ENCODE measurements at regions not wholly inside any gene's neighbourhood (a gene's known extent, or its start where the extent isn't known, plus 50 kb on each side); places are given as distances from the start of the nearest gene placed in this dataset.

DNA sequence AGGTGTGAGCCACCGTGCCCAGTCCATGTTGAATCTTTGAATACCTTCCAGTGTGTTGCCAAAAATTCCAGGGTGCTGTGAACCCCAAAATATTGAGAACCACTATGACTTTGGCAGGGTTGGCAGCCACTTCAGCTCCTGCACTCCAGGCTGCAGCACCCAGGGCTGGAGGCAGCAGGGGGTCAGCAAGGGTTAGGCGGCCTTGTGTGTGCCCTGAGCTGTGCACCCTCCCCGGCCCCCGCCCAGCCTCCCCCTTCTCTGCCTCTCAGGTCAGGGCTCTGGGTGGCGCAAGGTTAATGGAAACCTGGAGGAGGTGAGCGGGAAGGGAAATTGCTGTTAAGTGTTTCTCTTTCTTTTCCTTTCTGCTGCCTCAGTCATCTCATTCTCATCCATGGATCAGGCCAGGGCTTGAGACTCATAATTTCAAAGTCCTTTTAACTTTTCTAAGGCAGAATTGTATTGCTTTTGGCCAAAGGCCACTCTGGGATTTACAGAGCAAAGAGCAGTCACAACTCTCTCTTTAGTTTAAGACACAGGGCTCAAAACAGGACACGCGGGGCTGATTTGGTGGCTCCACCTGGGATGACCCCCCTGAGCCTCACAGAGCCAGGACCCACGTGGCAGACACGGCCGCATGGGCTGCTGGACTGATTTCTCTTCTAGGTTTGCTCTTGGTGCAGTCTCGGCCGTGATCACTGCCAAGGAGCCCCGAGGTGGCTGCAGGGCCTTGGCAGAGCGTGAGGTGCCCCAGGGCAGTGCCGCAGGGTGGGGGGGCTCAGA, 212.3 kb downstream of the PTPRU start:
- no peak for DNase-seq (ENCODE audit: low spot score)
- no peak for FAIRE-seq

DNA sequence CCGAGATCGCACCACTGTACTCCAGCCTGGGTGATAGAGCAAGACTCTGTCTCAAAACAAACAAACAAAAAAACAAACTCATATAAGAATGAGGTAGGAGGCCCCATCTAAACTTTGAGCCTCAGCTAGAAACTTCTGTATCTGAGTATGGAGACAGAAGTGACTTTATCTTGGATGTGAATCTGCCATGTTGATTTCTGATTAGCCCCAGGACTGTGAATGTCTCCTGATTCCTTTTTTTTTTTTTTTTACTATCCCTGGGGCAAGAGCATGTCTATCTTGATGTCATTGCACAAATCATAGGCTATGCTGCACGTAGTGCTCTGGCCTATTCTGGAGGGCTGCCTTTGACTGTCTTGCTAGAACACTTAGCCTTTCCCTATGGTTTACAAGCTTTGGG, 211.0 kb downstream of the PTPRU start:
- FAIRE-seq (no peak), DNase-seq (ENCODE audit: low spot score) (no peak)

DNA sequence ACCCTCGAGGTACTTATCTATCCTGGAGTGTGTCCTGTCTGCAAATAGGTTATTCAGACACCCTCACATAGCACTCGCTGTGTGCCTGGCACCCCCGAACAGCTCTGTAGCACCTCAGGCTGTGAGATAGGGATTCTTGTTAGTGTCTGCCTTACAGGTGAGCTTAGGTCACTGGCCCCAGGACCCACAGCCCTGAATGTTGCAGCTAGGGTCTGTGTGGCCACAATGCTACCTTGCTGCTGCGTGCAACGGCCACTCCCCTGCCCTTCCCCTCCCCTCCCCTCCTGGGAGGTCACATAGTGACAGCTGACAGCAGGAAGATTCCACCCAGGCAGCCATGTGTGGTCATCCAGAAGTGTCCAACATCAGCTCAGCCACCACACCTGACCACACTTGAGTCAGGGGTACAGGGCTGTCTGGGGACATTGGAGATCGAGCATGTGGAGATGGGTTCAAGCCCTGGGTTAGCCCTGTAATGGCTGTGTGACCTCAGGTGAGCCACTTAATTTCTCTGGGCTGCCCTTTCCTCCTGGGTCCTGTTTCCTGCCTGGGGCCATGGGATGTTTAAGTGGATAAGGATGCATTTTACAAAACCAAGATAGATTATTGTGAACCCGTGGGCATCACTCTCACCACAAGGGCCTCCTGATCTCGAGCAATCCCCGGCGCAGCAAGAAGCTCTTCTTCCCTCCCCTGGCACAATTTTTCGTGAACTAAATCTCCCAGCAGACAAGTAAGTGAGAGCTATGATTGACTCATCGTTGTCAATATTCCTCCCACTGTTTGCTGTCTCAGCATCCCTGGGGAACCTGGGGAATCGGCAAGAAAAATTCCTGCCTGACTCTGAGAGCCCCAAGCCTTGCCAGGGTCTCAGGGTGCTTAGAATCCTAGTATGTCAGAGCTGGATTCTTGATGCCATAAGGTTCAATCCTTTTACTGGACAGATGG, 208.7 kb downstream of the PTPRU start:
- DNase-seq (ENCODE audit: low spot score) (no peak), FAIRE-seq (no peak)

DNA sequence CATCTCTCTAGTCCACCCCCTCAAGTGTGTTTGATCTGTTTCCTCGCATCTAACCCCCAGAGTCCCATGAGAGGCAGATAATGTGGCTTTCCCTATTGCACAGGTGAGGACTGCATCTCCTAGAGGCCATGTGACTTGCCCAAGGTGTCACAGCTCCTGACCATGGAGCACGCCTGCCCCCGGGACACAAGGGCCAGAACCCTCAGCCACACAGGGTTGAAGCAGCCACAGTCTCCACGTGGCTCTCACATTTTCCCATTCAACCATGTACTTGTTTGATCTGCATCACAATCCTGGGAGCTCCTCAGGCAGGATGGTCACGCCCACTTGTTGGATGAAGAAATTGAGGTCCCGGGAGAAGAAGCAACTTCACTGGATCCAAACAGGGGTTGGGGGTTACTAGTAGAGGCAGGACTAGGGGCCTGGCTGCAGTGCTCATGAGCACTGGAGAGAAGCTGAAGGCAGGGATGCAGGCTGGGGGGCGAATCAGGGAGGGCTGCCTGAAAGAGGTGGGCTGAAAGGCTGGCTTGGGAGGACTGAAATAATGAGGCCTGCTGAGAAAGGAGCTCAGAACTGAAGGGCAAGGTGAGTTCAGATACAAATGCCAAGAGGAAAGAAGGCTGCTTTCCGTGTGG, 207.9 kb downstream of the PTPRU start:
- no peak for FAIRE-seq
- DNase-seq (ENCODE audit: low spot score) = no peak

DNA sequence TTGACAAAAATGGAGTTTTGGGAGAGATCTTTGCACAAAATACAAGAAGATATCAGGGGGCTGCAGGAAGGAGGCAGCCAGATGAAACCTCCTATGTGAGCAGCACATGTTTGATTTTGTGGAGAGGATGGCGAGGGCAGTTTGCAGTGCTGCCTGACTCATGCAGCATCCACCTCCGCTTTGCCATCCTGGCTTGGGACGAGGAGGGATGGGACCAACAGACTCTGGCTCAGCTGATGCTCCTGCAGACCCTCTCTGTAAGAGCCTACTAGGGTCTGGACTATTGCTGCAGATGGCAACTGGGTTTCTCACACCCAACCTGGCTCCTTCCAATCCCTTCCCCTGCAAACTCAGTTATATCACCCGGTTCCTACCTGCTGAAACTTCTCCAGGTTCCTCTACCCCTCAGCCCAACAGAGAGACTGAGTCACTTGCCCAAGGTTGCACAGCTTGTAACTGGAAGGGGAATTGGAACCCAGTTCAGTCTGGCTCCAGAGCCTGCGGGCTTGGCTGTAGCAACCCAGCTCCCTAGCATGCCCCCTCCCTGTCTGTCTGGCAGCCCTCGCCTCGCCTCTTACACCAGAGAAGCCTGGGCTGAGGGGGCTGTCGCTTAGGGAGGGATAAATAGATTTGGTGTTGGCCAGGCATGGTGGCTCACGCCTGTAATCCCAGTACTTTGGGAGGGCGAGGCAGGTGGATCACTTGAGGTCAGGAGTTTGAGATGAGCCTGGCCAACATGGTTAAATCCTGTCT, 205.8 kb downstream of the PTPRU start:
- FAIRE-seq = no peak

DNA sequence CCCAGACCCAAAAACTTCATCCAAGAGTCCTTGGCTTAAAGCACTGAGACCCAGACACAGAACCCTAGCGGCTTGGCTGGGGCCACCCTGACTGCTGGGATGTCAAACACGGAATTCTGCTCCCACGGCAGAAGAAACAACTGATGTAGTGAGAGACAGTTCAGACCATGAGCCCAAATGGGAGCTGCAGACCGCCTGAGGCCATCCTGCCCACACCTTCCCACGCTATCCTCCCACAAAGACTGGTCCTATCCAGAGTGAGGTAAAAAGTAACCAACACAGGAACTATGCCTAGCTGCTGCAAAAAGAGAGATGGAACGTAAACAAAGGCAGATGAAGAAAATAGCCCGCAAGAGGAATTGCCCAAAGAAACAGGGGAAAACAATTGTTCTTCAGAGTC, 203.3 kb downstream of the PTPRU start:
- DNase-seq (ENCODE audit: low spot score) = no peak
- FAIRE-seq = no peak

More for the DNA sequence above, 205.8 kb downstream of the PTPRU start:
- DNase-seq (ENCODE audit: low spot score) = no peak

DNA sequence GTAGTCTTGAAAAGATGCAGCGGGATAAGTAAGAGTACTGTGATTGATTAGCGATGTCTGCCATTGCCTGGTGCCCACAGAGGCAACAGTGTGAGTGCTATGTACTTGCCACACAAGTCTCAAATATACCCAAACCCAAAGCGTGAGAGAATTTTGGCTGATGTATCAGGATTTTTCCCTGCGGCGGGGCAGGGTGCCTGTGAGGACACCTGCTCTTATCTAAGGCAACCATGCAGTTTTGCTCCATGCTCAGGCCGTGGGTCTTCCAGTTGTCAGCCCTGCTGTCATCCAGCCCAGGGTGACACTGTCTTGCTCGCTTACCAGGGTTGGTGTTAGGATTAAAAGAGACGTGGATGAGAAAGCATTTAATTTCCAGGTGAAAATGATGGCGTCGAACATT, 202.7 kb downstream of the PTPRU start:
- FAIRE-seq (no peak), DNase-seq (ENCODE audit: low spot score) (no peak)

DNA sequence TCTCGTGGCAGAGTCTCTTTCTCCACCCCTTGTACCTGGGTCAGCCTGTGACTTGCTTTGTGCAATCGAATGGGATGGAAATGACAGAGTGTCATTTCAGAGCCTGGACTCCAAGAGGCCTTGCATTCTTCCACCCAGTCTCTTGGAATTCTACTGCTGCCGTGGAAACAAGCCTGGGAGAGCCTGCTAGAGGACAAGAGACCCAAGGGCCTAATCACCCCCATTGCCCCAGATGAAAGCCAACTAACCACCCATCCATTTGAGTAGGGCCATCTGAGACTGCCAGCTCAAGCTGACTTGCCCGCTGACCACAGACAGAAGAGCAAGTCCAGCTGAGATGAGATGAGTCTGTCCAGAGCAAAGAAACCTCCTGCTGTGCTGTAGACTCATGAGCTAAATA, 201.6 kb downstream of the PTPRU start:
- DNase-seq (ENCODE audit: low spot score) (no peak), FAIRE-seq (no peak)

DNA sequence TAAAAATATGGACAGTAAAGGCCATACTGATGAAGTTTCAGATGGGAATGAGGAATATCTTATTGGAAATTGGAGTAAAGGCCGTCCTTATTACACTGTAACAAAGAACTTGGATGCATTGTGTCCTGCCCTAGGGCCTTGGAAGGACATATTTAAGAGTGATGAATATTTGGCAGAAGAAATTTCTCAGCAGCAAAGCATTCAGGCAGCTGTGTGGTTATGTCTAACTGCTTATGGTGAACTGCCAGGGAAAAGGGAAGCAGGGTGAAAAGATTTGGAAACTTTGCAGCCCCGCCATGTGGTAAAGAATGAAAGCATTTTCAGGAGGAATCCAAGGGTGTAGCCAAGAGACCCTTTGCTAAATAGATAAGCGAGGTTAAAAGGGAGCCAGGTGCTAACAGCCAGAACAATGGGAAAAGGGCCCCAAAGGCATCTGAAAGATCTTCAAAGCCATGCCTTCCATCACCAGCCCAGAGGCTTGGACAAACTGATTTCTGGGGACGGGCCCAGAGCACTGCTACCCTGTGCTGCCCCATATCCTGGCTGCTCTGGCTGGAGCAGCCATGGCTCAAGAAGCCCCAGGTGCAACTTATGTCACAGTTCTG, 200.0 kb downstream of the PTPRU start:
- DNase-seq (ENCODE audit: low spot score) (no peak), FAIRE-seq (no peak)

DNA sequence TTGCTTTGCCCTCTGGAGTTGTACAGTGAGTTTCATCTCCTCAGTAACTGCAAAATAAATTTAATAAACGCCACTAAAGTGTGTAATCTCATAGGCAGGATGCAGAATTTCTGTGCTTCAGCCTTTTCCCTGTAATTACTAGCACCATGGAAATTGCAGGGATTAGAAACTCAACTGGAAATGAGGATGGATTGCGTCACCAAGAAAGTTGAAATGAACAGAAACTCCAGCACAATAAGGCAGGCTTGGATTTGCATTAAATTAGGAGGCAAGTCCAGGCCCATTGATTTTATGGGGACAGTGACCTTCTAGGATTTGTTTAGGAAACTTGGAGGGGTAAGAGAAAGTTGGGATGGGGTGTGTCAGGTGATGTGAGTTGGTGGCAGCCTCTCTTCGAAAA, 197.5 kb downstream of the PTPRU start:
- DNase-seq (ENCODE audit: low spot score) (no peak), FAIRE-seq (no peak)

DNA sequence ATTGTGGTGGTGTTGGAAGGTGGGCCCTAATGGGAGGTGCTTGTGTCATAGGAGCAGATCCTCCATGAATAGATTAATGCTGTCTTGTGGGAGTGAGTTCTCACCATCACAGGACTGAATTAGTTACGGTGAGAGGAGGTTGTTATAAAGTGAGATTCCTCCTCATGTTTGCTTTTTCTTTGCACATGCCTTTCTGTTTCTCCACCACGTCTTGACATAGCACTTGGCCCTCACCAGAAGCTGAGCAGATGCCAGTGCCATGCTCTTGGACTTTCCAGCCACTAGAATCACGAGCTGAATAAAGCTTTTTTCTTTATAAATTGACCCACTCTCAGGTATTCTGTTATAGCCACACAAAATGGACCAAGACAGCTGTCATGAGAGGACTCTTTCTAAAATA, 194.8 kb downstream of the PTPRU start:
- DNase-seq (ENCODE audit: low spot score) (no peak), FAIRE-seq (no peak)

DNA sequence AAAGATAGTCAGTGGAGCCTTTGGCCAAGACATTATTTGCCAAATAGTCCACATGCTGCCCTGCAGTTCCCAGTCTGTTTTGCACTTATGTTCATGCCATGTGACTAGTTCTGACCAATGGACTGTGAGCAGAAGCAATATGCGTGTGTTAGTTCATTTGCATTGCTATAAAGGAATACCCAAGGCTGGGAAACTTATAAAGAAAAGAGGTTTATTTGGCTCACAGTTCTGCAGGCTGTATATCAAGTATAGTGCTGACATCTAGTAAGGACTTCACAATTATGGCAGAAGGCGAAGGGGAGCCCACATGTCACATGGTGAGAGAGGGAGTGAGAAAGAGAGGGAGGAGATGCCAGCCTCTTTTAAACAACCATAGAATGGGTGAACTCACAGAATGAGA, 193.3 kb downstream of the PTPRU start:
- no peak for FAIRE-seq
- no peak for DNase-seq (ENCODE audit: low spot score)

DNA sequence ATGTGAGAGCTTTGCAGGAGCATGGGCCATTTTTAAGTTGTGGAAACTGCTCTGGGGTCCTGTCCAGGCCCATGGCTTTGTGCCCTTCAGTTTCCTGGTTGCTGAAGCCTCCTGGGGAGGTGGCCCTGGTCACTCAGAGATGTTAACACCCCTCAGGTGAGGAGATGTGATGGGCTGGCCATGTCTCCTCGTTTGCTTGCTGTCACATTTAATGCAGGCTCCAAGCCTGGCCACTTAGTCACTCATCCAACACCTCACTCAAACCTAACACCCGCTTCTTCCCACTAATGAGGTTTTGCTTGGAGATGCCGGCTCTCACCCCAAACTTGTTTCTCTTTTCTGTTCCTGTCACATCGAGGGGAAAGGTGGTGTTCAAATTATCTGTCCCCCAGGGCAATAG, 192.7 kb downstream of the PTPRU start:
- FAIRE-seq (no peak), DNase-seq (ENCODE audit: low spot score) (no peak)

DNA sequence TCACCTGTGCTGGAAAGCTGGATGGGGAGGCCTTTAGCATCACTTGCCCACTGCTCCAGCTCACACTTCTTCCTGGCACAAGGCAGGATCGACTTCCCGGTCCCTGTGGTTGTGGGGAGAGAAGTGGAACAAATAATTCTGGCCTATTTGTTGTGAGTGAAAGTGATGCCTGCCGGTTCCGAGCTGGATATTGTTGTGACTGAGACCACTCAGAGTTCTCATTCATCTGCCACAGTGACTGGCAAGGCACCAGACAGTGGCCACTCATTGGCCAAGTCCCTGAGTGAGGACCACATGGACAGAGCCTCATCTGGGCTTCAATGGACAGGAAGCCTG, 191.9 kb downstream of the PTPRU start:
- no peak for FAIRE-seq

DNA sequence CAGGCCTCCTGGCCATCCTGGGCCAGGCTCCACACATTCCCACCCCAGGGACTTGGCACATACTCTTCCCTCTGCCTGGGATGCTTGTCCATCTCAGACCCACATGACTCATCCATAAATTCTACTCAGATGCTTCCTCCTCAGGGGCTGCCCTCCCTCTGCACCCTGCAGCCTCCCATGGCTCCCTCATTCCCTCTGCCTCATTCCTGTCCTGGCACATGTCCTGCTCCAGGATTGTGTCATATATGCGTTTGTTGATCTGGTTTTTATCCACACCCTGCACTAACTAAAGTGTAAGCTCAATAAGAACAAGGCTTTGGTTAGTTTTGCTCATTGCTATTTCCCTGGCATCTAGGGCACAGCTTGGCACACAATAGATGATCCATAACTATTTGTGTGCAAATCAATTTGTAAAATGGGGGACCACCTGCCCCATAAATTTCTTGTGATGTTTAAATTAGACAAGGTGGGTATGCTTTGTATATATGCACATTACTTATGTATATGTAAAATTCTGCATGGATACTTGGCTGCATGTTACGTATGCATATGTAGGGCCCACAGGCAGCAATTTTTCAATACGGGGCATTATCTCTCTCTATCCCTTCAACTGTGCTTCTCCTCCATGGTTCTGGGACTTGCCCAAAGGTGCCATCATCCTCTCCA, 191.4 kb downstream of the PTPRU start:
- DNase-seq (ENCODE audit: low spot score) = no peak
- FAIRE-seq = no peak

More for the DNA sequence above, 191.9 kb downstream of the PTPRU start:
- no peak for DNase-seq (ENCODE audit: low spot score)

DNA sequence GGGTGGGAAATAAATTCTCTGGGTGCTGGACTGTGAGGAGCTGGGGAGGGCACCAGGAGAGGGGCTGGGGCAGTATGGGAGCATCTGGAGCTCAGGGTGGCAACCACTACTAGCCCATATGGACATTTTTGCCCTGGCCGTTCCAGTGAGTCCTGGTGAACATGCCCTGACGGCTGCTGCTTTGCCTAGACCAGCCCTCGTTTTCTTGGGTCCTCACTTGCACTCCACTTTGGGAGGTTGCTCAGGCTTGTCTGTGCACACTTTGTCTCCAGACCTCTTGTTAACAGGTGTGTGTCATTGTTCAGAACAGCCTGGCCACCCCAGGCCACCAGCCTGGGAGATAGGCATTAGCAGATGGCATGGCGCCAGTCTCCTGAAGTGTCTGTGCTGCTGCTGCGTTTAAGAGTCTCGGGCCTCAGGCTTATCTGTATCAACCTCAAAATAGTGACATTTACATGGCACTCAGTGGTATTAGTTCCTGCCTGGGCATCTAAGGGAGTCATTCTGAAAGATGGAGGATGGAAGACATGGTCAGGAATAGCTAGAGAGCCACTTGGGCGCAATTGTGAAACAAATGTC, 190.5 kb downstream of the PTPRU start:
- no peak for FAIRE-seq

DNA sequence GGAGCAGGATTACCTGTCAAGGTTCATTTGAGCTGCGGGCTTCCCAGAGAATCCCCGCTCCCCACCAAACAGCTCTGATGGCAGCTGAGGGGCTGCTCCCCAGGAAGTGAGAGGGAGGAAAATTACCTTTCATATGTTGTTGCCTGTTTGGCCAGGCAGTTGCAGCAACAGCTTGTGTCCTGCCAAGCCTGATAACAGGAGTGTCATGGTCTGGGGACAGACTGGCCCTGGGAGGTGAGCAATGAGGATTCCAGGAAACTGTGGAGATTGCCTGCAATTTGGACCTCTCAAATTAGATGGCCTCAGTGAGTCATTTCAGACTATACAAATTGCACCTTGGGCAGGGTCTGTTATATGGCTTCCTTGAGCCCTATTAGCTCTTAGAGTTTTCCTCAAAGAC, 189.3 kb downstream of the PTPRU start:
- DNase-seq (ENCODE audit: low spot score) = no peak
- no peak for FAIRE-seq

More for the DNA sequence above, 190.5 kb downstream of the PTPRU start:
- DNase-seq (ENCODE audit: low spot score) = no peak

DNA sequence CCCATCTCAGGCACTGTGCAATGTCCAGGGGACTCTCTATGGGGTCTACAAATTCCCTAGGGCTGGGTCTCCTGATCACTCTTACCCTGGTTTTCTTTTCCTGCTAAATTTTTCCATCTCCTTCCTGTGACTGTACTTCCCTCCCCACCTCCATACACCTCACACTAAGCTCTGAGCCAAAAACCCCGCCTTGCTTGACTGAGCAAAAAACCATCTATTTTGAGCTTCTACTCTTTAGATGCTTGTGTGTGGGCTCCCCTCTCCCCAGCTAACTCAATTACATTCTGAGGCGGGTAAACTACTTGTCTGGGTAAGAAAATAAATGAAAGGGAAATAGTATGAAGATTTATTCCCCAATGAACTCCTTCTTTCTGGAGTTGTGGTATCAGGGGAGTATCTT, 187.9 kb downstream of the PTPRU start:
- FAIRE-seq (no peak), DNase-seq (ENCODE audit: low spot score) (no peak)

DNA sequence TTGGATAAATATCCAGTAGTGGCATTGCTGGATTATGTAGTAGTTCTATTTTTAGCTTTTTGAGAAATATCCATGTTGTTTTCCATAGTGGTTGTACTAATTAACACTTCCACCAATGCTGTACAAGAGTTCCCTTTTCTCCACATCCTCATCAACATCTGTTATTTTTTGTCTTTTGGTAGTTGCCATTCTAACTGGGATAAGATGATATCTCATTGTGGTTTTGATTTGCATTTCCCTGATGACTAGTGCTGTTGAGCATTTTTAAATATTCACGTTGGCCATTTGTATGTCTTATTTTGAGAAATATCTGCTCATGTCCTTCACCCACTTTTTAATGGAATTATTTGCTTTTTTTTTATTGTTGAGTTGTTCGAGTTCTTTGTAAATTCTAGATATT, 183.9 kb downstream of the PTPRU start:
- FAIRE-seq (no peak), DNase-seq (ENCODE audit: low spot score) (no peak)

DNA sequence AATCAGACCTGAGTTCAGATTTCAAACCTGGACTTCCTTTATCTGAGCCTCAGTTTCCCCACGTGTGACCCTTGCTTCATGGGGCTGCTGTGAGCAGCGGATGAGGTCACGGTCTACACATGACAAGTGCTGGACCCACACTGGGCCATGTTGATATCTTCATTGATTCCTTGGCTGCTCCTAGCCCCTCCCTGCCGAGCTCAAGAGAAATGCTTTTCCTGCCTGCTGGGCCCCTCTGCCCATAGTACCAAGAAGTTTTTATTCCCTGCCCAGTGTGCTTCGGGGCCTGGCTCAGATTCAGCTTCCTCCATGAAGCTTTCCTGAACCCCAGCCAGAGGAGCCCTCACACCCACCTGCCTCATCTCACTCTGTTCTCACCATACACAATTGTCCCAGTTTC, 181.6 kb downstream of the PTPRU start:
- FAIRE-seq (no peak), DNase-seq (ENCODE audit: low spot score) (no peak)

Data from RCC 7860 (cell line).